A673 (cell line): ENCODE measurements at regions not wholly inside any gene's neighbourhood (a gene's known extent, or its start where the extent isn't known, plus 50 kb on each side); places are given as distances from the start of the nearest gene placed in this dataset.

Experiments used
- BruUV-seq: library from RNA; stranded (reverse); fragments of 400-500 nt; replicated peaks from 2 replicates; lab custom pipeline; 2021; lab: Mats Ljungman, UMichigan
- CTCF ChIA-PET: fragments of 300-600 bp; sonication (Branson Sonifier 250); formaldehyde crosslinking; loops from one replicate; lab custom pipeline; 2022; ENCODE audit warnings: antibody characterized with exemption; lab: Charles Lee
- POLR2A ChIA-PET: fragments of 300-600 bp; sonication (Branson Sonifier 250); formaldehyde crosslinking; loops from one replicate; lab custom pipeline; 2022; ENCODE audit warnings: antibody characterized with exemption; ENCODE audit not compliant: low non-redundant PET; lab: Charles Lee
- DNase-seq: peaks from one replicate; pipeline ENCODE4 v3.0.0-alpha.2; 2015; ENCODE audit warnings: low spot score
- H3K27ac ChIP-seq: fragments of 200-600 bp; sonication (generic); 2 replicates; pipeline ENCODE4 v1.5.1; 2016; ENCODE audit warnings: mixed run types, low read depth, mild to moderate bottlenecking, mixed read lengths, antibody characterized with exemption, low read length; ENCODE audit not compliant: poor library complexity, severe bottlenecking
- H3K27me3 ChIP-seq: fragments of 200-600 bp; sonication (generic); replicated peaks from 2 replicates; pipeline ENCODE4 v1.6.1; 2017; ENCODE audit warnings: mixed run types, low read depth, mild to moderate bottlenecking, mixed read lengths, antibody characterized with exemption, low read length; ENCODE audit not compliant: insufficient read depth, poor library complexity
- H3K36me3 ChIP-seq: fragments of 200-600 bp; sonication (generic); 2 replicates; pipeline ENCODE4 v1.6.1; 2016; ENCODE audit warnings: mixed run types, mild to moderate bottlenecking, mixed read lengths, antibody characterized with exemption, low read length; ENCODE audit not compliant: insufficient read depth, poor library complexity, severe bottlenecking
- H3K4me1 ChIP-seq: fragments of 200-600 bp; sonication (generic); 2 replicates; pipeline ENCODE4 v1.6.1; 2017; ENCODE audit warnings: mixed run types, mild to moderate bottlenecking, mixed read lengths, antibody characterized with exemption, low read length; ENCODE audit not compliant: insufficient read depth, poor library complexity, severe bottlenecking
- H3K4me3 ChIP-seq: fragments of 200-600 bp; sonication (generic); 2 replicates; pipeline ENCODE4 v1.5.1; 2016; ENCODE audit warnings: low read depth, mixed run types, mild to moderate bottlenecking, mixed read lengths, low read length; ENCODE audit not compliant: poor library complexity, severe bottlenecking
- H3K9me3 ChIP-seq: fragments of 200-600 bp; sonication (generic); 2 replicates; pipeline ENCODE4 v1.6.1; 2016; ENCODE audit warnings: mixed run types, low read depth, mild to moderate bottlenecking, mixed read lengths, antibody characterized with exemption, low read length; ENCODE audit not compliant: poor library complexity, severe bottlenecking
- EZH2 ChIP-seq: fragments of 200-600 bp; sonication (generic); IDR thresholded peaks from 2 replicates; pipeline ENCODE4 v1.6.1; 2017; ENCODE audit warnings: borderline replicate concordance, low read depth, mild to moderate bottlenecking, mixed read lengths, antibody characterized with exemption, low read length; ENCODE audit not compliant: poor library complexity, severe bottlenecking
- intact Hi-C: fragments of 100-400 bp; cut with micrococcal nuclease; formaldehyde crosslinking; loops from one replicate; pipeline ENCODE4 v1.10.0; 2022; ENCODE audit not compliant: unreplicated experiment
- TF ChIP-seq, protein P1 (sequence below): fragments of 300-800, 200-600 bp; sonication (generic); conservative IDR thresholded peaks from 2 replicates; pipeline ENCODE4 v1.5.1; 2017; ENCODE audit warnings: low read depth, mild to moderate bottlenecking, antibody characterized with exemption, low read length, moderate library complexity, mixed read lengths

DNA sequence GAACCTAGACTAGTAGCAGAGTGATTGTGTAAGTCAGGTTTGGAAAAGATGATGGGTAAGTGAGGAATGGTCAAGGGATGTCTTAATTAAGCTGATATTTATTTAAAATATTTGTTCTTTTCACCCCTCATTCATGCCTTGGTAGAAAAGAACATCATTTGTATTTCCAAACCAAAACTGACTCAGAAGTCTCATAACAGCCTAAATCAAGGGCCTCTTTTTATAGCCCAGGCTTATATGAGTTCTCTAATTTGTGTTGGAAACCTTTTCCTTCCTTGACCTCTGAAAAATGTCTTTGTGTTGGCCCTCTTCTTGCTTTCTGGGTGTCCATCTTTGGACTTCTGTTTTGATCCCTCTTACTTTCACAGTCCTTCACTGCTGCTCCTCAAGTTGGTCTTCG lies 1428.2 kb downstream of the MRPL39 start:
- no peaks in the 10 kb centered on the region for H3K4me1 ChIP-seq
- TF ChIP-seq, protein P1, sequence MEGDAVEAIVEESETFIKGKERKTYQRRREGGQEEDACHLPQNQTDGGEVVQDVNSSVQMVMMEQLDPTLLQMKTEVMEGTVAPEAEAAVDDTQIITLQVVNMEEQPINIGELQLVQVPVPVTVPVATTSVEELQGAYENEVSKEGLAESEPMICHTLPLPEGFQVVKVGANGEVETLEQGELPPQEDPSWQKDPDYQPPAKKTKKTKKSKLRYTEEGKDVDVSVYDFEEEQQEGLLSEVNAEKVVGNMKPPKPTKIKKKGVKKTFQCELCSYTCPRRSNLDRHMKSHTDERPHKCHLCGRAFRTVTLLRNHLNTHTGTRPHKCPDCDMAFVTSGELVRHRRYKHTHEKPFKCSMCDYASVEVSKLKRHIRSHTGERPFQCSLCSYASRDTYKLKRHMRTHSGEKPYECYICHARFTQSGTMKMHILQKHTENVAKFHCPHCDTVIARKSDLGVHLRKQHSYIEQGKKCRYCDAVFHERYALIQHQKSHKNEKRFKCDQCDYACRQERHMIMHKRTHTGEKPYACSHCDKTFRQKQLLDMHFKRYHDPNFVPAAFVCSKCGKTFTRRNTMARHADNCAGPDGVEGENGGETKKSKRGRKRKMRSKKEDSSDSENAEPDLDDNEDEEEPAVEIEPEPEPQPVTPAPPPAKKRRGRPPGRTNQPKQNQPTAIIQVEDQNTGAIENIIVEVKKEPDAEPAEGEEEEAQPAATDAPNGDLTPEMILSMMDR = no peak
- TF ChIP-seq EZH2 = no peak
- intact Hi-C loops = no loop called here
- ChIA-PET CTCF (no interaction called here), POLR2A (no interaction called here)
- H3K4me3 ChIP-seq = no peak overlapping the region
- no peak overlapping the region for H3K27ac ChIP-seq
- H3K9me3 ChIP-seq = peaks cover 13% of the 10 kb centered on the region
- no peaks in the 10 kb centered on the region for H3K27me3 ChIP-seq
- H3K36me3 ChIP-seq = no peaks in the 10 kb centered on the region
- no peak for DNase-seq
- no TSS peak for BruUV-seq

DNA sequence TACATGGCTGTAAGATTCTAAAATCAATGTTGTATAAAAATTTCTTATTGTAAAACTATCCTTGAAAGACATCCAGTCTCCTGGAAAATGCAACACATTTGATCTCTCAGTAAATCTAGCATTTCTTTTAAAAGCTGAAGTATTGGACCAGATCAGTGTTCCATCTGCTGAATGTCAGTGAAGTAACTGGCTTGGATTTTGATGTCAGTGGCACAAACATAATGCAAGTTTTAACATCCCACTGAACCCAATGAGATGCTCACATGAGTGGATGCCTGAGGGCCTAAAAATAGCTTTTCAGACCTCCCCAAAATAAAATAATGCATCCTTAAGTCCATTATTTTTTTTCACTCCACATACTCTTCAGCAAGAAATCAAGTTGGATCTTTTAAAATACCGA lies 1432.2 kb downstream of the MRPL39 start:
- no peak for DNase-seq
- Histone ChIP-seq H3K4me3 (no peak overlapping the region), H3K27me3 (no peaks in the 10 kb centered on the region), H3K27ac (no peak overlapping the region), H3K9me3 (peaks cover 13% of the 10 kb centered on the region), H3K36me3 (no peaks in the 10 kb centered on the region), H3K4me1 (no peaks in the 10 kb centered on the region)
- BruUV-seq = no TSS peak
- ChIA-PET CTCF (no interaction called here), POLR2A (no interaction called here)
- TF ChIP-seq, protein P1 = no peak
- no peak for TF ChIP-seq EZH2
- intact Hi-C loops = no loop called here

DNA sequence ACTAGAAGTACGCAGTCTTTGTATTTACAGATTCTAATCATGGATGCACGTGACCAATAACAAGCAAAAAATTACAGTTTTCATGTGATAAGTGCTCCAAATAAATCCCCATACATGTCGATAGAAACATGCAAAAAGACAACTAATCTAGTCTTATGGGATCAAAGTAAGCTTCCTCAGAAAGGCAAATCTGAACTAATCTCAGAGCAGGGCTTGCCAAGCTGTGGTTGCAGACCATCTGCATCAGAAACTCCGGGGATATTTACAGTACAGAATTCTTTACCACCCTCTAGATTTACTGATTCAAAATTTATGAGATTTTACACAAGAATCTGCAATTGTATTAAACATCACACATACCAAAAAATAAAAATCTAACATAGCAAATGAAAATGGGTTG lies 1435.5 kb downstream of the MRPL39 start:
- intact Hi-C loops = no loop called here
- Histone ChIP-seq H3K27me3 (no peaks in the 10 kb centered on the region), H3K36me3 (no peaks in the 10 kb centered on the region), H3K4me3 (no peak overlapping the region), H3K27ac (no peak overlapping the region), H3K9me3 (peaks cover 14% of the 10 kb centered on the region), H3K4me1 (no peaks in the 10 kb centered on the region)
- POLR2A ChIA-PET = no interaction called here
- no peak for DNase-seq
- no peak for TF ChIP-seq EZH2
- TF ChIP-seq, protein P1 = no peak
- CTCF ChIA-PET = no interaction called here
- no TSS peak for BruUV-seq
